ENCODE measurements at regions not wholly inside any gene's neighbourhood (a gene's known extent, or its start where the extent isn't known, plus 50 kb on each side); places are given as distances from the start of the nearest gene placed in this dataset.

GRCh38 chr5:105460721-105461120 is 1898.1 kb upstream of the NUDT12 start:
- DNase-seq, result no peak

GRCh38 chr5:105453216-105453807 is 1890.7 kb upstream of the NUDT12 start:
- no peak for DNase-seq

DNA sequence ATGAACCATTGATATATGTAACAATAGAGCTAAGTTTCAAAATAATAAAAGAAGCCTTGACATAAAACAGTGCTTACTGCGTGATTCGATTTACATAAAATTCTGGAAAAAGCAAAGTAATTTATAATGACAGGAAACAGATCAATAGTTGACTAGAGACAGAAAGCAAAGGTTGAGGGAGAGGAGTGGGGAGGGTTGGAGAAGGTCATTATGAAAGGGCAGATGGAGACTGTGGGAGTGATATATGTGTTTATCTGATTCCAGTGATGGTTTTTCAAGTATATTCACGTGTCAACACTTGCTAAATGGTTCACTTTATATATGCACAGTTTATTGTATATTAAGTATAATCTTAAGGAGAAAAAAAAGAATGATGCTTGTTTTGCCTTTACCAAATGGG is 1885.7 kb upstream of the NUDT12 start:
- no peak for DNase-seq

DNA sequence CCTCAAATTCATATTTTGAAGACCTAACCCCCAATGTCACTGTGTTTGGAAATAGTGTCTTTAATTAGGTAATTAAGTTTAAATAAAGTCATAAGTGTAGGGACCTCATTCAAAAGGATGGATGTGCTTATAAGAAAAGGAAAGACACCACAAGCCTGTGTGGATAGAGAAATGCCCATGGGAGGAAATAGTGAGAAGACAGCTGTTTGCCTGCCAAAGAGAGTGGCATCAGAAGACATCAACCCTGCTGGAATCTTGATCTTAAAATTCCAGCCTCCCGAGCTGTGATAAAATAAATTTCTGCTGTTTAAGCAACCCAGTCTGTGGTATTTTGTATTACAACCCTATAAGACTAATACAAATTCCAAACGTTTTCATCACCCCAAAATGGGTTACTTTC is 1867.9 kb upstream of the NUDT12 start:
- no peak for DNase-seq

GRCh38 chr5:105428451-105429380 is 1866.1 kb upstream of the NUDT12 start:
- DNase-seq, result no peak

GRCh38 chr5:105414067-105414466 is 1851.5 kb upstream of the NUDT12 start:
- no peak for DNase-seq

DNA sequence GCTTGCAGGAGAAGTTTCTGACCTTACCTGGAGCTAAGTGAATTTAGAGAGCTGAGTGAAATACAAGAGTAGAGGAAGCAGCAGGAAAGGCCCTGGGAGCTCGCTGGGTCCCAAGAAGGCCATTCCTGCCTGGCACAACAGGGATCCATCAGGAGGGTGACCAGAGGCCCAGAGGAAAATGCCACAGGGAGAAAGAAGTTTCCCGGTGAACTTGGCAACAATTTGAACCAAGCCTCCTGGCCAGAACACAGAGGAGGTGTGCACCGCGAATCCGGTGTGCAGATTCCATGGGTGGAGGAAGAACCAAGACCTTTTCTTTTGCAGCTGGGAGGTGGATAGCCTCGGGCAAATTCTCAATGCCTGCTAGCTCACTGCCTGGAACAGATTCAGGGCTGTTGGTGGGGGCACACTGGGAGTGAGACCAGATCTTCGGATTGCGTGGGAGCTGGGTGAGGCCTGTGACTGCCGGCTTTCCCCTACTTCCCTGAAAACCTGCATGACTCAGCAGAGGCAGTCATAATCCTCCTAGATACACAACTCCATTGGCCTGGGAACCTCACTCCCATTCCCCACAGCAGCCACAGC is 1850.9 kb upstream of the NUDT12 start:
- DNase-seq, result no peak

GRCh38 chr5:105409695-105410094 is 1847.1 kb upstream of the NUDT12 start:
- no peak for DNase-seq

GRCh38 chr5:105407200-105407599 is 1844.6 kb upstream of the NUDT12 start:
- no peak for DNase-seq

- DNase-seq, result no peak
Measured at GRCh38 chr5:105397749-105398148, 1835.2 kb upstream of the NUDT12 start.

GRCh38 chr5:105392710-105393149 is 1830.1 kb upstream of the NUDT12 start:
- no peak for DNase-seq

- DNase-seq, result no peak
Measured at GRCh38 chr5:105392122-105392709, 1829.6 kb upstream of the NUDT12 start.

DNA sequence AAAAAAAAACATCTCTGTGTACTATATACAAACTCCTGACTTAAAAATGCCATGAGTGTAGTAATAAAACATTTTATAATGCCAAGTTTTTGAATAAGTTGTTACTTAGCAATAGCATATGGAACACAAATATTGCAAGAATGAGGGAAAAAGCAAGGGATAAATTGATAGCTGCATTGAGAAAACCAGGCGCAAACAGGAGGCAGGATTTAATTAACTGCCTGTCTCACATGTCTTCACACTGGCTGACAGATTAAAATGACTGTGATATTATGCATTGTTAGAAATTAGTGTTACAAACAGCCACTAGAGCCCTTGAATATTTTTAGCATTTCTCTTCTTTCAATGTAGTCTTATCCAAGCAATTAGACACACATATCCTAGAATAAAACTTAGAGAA is 1817.5 kb upstream of the NUDT12 start:
- no peak for DNase-seq

DNA sequence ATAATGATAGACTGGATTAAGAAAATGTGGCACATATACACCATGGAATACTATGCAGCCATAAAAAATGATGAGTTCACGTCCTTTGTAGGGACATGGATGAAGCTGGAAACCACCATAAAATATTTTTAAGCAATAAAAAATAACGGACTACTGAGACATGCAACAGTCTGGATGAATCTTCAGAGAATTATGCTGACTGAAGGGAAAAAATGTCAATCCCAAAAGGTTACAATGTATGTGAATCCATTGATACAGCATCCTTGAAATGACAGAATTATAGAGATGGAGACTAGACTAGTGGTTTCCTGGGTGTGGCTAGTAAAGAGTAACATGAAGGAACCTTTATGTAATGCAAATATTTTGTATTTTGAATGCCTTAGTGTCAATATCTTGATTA is 1808.6 kb upstream of the NUDT12 start:
- DNase-seq, result no peak

DNA sequence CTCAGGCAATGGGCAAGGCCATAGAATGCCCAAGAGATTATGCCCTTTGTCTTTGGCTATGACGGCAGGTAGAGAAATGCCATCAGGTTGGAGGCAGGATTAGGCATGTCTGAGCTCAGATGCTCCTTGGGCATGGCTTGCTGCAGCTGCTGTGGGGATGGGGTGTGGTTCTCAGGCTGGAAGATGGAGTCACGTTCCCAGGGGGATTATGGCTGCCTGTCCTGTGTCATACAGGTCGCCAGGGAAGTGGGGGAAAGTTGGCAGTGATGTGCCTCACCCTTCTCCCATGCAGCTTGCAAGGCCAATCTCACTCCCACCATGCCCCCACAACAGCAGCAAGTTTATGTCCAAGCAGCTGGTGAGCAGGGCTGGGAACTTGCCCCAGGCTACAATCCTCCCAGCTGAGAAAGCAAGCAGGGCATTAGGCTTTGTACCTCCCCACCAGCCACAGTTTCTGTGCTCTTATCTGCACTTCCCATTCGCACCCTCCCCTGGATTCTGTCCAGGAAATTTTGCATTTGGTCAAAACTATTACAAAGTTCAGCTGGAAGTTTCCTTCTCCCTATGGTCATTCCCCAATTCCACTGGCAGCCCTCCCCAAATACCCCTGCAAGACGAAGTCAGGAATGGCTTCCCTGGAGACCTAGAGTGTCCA is 1788.0 kb upstream of the NUDT12 start:
- DNase-seq, result no peak

DNA sequence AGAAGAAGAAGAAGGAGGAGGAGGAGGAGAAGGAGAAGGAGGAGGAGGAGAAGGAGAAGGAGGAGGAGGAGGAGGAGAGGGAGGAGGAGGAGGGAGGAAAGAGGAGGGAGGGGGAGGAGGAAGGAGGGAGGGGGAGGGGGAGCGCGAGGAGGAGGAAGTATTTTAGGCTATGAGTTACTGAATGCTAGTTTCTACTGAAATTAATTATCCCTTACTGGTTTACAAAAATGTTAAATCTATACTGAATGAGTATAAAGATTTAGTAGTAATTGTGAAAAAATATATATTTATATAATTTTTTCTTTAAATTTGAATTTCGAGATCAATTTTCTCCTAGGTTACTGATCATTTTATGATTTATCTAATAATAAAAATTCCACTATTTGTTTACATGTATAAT is 1769.0 kb upstream of the NUDT12 start:
- no peak for DNase-seq

- no peak for DNase-seq
Measured at GRCh38 chr5:105330185-105330584, 1767.6 kb upstream of the NUDT12 start.

GRCh38 chr5:105304859-105305258 is 1742.3 kb upstream of the NUDT12 start:
- no peak for DNase-seq

GRCh38 chr5:105288946-105289345 is 1726.4 kb upstream of the NUDT12 start:
- no peak for DNase-seq

DNA sequence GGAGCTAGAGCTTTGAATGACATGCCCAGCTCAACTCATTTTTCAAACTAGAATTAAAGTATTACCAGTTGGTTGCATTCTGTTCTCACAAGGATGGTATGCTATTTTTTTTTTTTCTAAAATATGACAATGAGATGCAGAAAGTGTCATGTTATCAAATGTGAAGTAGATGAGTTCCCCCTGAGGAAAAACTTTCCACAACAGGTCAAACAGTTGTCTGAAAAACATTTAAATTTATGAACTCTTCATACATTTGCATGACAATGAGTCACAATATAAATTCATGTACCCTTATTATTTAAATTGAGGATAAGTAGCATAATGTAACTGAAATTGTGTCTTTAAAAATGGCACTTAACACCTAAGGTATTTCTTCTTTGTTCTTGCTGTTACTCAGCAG is 1720.5 kb upstream of the NUDT12 start:
- no peak for DNase-seq

DNA sequence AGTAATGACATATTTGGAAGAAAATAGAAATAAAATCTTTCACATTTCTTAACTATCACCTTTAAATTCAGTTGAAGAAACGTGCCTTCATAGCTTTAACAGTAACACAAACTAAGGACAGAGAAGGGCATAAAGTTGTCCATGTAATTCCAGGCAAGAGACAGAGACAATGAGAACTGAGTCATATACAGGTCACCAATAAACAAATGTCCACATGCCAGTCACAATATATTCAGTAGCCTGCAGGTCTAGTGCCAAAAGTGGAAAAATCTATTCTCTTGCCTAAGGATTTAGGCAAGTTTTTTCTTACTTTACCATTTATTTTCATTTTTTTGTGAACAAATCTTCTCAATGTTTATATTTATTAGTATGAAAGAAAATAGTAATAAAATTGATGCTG is 1711.5 kb upstream of the NUDT12 start:
- no peak for DNase-seq

DNA sequence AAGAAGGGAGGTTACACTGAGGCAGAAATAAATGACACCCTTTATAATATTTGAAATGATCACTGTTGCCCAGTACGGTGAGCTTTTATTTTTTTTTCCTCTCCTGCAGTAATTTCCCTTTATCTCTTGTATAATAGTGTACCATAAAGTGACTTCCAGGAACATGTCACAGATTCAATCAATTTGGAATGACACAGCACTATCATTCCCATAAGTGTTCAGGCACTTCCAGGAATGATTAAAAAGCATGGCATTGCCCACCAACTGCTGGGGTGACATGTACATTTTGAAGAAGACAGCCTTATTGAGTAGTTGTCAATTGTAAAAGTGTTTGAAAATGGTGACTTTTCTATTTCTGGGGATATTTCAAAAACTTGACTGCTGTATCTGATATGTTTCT is 1700.9 kb upstream of the NUDT12 start:
- no peak for DNase-seq

- no peak for DNase-seq
Measured at GRCh38 chr5:105259581-105260217, 1697.1 kb upstream of the NUDT12 start.
